ENCODE measurements at regions not wholly inside any gene's neighbourhood (a gene's known extent, or its start where the extent isn't known, plus 50 kb on each side); places are given as distances from the start of the nearest gene placed in this dataset.
"Not testable (repeated sequence)": the region's sequence is repeated elsewhere in the genome, so short reads cannot be mapped to it uniquely, and the experiment has no call there.

GRCh38 chr4:137468836-137469235, 63.5 kb downstream of the PCDH18 start:
- DNase-seq (ENCODE audit: low spot score) = no peak

GRCh38 chr4:137467537-137467936, 64.8 kb downstream of the PCDH18 start:
- no peak for DNase-seq (ENCODE audit: low spot score)

GRCh38 chr4:137463377-137464003, 68.8 kb downstream of the PCDH18 start:
- no peak for DNase-seq (ENCODE audit: low spot score)

- DNase-seq (ENCODE audit: low spot score) = no peak
These were observed 76.5 kb downstream of the PCDH18 start for GRCh38 chr4:137455647-137456321.

GRCh38 chr4:137454767-137455166, 77.5 kb downstream of the PCDH18 start:
- DNase-seq (ENCODE audit: low spot score) = no peak

DNA sequence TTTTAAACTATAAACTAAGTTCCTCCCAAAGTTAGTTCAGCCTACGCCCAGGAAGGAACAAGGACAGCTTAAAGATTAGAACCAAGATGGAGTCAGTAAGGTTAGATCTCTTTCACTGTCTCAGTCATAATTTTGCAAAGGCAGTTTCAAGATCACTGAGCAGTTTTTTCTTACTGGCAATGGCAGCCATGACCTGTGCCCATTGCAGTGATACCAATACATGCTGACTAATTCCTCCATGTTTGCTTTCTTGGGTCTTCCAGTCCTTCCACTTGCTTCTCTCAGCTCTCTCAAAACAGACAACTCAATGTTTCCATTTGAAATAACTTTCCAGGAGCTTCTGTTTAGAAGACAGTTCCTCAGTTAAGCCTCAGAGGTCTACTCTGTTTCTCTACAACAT, 79.5 kb downstream of the PCDH18 start:
- no peak for DNase-seq (ENCODE audit: low spot score)

DNA sequence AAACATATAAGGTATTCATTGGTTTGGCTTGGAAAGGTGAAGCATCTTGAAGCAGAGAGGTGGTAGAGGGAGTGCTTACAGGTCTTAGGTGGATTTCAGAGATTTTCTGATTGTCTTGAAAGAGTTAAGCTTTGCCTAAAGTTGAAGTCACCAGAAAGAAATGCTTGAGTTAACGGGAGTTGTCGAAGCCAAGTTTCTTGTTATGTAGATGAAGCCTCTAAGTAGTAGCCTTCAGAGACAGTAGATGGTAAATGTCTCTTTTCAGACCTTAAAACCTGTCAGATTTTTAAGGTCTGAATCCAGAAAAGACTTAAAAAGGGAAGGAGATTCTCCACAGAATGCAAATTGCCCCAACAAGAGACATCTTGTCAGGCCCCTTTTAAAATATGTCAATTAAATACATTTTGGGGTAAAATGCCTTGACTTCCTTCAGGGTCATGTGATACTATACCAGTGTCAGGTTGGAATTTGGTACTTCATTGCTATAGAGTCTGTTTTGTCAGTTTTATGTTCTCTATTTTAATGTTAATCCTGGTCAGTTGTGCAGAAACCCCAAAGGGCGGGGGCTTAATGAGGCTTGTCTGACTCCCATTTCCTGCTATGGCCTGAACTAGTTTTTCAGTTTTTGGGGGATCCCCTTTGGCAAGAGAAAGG, 81.0 kb downstream of the PCDH18 start:
- DNase-seq (ENCODE audit: low spot score) = no peak

DNA sequence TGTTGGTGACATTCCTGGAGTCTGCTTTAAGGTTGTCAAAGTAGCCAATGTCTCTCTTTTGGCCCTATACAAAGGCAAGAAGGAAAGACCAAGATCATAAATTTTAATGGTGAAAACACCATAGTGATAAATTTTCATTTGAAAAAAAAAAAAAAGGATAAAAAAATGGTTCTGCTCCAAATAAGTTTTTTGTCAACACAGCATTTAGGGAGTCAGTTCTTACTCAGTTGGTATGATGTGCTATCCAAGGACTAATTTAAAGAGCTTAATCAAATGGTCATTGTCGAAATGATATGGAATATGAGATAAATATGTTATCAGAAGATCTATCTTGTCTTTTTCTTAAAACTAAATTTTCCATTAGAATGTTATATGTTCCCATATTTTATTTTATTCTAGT, 83.9 kb downstream of the PCDH18 start:
- no peak for DNase-seq (ENCODE audit: low spot score)

- no peak for DNase-seq (ENCODE audit: low spot score)
These were observed 86.2 kb downstream of the PCDH18 start for GRCh38 chr4:137446071-137446470.

DNA sequence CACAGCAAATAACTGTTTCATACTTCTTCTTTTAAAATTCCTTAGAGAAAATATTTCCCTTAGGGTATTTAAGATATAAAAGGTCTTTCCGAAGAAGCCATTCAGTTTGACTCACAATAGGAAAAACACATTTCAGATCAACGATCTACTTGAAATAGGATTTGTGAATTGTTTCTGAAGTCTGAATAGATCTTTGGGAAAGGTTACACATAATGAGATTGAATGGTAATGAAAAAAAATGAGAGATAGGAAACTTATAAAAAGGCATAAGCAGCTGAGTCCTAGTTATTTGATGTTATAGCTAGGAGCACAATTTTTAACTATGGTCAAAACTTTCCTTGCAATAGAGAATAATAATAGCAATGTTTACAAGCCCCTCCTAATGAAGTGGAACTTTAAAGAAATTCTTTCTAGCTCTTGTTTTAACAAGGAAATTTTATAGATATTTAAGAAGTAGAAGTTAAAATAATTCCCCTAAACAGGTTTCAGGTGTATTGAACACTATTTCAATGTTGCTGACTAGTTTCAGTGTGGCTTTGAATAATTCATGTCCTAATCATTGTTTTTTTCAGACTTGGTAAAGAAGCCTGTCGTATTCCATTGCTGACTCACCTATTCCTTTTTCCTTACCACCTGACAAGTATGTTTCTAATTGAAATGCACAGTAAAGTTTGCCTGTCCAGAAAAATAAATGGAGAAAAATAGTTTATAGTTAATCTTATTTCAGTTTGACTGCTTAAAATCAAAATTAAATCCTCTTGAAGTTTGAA, 89.1 kb downstream of the PCDH18 start:
- DNase-seq (ENCODE audit: low spot score) = no peak

DNA sequence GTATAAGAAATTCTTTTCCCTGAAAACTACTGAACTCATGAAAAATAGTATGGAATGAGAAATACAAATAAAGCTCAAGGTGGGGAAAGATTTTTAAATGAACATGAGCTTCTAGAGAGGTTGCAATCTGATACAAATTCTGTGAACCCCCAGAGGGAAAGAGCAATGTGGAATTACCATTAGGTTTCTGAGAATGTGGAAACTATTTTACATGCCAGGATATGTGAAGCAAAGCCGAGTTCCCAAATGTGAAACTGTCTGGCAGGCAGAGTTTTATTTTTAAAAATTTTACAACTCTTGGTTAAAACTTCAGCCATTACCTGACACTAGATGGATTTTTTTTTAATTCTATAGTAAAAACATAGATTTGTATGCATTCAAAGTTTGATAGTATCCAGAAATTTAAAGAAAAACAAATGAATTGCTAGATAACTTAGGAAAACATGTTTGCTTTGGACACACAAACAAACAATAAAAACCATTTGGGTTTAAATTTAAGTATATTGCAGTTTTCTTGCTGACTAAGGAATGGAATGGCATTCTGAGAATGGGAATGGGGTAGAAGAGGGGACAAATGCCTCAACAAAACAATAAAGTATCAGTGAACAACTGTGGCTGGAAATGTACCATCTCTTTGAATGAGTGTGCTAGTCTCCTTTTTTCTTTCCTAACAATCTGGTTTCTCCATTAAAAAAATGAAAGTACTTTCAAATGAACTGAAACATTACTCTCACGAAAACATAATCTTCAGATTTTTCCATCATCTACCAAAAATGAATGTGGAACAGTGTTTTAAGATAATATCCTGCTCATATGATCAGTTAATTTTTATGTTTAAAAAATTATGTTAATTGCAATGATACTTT, 99.6 kb downstream of the PCDH18 start:
- DNase-seq (ENCODE audit: low spot score) = no peak

GRCh38 chr4:137430171-137430570, 102.1 kb downstream of the PCDH18 start:
- no peak for DNase-seq (ENCODE audit: low spot score)

GRCh38 chr4:137427411-137427810, 104.9 kb downstream of the PCDH18 start:
- DNase-seq (ENCODE audit: low spot score) = no peak

GRCh38 chr4:137425281-137425680, 107.0 kb downstream of the PCDH18 start:
- no peak for DNase-seq (ENCODE audit: low spot score)

DNA sequence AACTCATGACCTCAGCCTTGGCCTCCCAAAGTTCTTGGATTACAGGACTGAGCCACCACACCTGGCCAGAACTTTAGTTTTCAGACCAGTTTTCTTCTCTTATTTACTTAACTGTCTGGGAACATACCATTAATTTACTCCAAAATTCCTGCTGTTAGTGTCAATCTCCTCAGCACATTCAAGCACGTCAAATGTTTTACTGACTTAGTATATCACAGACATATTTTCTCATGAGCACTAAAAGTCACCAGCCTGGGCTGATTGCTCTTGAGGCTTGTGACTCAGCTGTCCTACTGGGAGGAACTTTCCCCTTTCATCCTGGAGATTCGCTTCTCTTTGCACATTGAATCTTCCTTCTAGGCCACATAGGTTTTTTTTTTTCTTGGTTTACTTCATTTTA, 109.6 kb downstream of the PCDH18 start:
- DNase-seq (ENCODE audit: low spot score) = no peak

- no peak for DNase-seq (ENCODE audit: low spot score)
These were observed 110.5 kb downstream of the PCDH18 start for GRCh38 chr4:137421796-137422195.

DNA sequence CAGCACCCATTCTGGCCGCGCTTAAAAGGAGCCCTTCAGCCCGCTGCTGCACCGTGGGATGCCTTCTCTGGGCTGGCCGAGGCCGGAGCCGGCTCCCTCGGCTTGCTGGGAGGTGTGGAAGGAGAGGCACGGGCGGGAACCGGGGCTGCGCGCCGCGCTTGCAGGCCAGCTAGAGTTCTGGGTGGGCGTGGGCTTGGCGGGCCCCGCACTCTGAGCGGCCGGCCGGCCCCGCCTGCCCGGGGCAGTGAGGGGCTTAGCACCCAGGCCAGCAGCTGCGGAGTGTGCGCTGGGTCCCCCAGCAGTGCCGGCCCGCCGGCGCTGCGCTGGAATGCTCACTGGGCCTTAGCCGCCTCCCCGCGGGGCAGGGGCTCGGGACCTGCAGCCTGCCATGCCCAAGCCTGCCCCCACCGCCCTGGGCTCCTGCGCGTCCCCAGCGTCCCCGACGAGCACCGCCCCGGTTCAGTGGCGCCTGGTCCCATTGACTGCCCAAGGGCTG, 111.3 kb downstream of the PCDH18 start:
- DNase-seq (ENCODE audit: low spot score) = no peak

- DNase-seq (ENCODE audit: low spot score) = no peak
These were observed 114.6 kb downstream of the PCDH18 start for GRCh38 chr4:137417676-137418075.

GRCh38 chr4:137414802-137415201, 117.5 kb downstream of the PCDH18 start:
- DNase-seq (ENCODE audit: low spot score) = no peak

DNA sequence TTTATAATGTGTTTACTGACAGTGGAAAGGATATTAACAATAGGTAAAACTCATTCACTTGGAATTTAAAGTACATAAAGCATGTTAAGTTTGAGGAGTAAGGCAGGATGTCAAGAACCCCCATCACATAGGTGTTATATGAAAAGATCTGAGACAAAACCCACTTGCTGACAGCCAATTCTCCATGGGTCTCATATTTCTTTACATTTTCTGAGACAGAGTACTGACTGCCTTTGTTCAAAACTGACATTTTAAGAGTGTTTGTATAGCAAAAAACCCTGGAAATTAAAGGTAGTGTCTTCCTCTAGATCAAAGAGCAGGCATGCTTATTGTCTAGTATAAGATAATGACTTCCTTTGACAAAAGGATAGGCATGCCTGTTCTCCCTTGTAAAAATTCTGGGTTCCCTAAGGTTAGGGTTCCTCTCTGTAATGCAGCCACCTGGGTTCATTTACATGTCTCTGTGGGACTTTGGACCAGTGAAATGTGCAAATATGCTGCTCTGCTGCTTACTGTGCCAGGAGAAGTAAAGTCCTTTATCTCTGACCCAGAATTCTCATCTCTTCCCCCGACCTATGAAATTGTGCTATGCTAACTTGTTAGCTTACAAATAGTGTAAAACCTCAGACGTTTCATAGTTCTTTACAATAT, 123.6 kb downstream of the PCDH18 start:
- no peak for DNase-seq (ENCODE audit: low spot score)

DNA sequence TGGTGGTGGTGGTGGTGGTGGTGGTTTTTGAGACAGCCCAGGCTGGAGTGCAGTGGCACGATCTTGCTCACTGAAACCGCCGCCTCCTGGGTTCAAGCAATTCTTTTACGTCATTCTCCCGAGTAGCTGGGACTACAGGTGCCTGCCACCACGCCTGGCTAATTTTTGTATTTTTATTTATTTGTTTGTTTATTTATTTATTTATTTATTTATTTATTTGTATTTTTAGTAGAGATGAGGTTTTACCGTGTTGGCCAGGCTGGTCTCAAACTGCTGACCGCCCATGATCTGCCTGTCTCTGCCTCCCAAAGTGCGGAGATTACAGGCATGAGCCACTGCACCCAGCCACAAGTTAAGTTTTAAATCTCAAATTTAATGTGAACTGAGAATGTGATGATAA, 126.5 kb downstream of the PCDH18 start:
- DNase-seq (ENCODE audit: low spot score) = not testable (repeated sequence)
